HL-60 (cell line): ENCODE measurements at regions not wholly inside any gene's neighbourhood (a gene's known extent, or its start where the extent isn't known, plus 50 kb on each side); places are given as distances from the start of the nearest gene placed in this dataset.

Experiments
- GABPA ChIP-seq: IDR thresholded peaks from 2 replicates; pipeline ENCODE4 v1.6.1; 2012; ENCODE audit warnings: low read depth
- POLR2AphosphoS5 ChIP-seq: IDR thresholded peaks from 2 replicates; pipeline ENCODE4 v1.6.1; 2012; ENCODE audit warnings: low read depth
- TF ChIP-seq, protein P1 (sequence below): IDR thresholded peaks from one replicate; pipeline ENCODE4 v1.5.1; 2011; ENCODE audit warnings: low read length, control low read depth, inconsistent platforms; ENCODE audit not compliant: insufficient read depth
- TF ChIP-seq, protein P2 (sequence below): IDR thresholded peaks from 2 replicates; pipeline ENCODE4 v1.6.1; 2012; ENCODE audit warnings: low read depth; ENCODE audit not compliant: insufficient replicate concordance

DNA sequence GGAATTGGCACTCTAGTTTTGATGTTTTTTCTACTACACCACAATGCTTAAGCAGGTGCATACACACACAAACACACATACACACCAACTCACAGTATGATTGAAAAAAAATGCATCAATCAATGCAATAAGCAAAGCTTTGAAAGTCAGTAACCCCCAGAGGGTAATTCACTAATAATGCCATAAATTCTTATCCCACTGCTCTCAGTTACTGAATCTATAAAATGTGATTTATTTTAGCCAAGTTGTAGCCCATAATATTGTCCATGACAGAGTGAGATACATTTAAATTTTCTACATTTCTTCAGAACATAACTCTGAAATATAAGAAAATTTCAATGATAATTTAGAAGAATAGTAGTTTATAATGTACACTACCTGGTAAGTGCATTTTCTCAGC lies 87.9 kb downstream of the LIG4 start:
- TF ChIP-seq, protein P1, sequence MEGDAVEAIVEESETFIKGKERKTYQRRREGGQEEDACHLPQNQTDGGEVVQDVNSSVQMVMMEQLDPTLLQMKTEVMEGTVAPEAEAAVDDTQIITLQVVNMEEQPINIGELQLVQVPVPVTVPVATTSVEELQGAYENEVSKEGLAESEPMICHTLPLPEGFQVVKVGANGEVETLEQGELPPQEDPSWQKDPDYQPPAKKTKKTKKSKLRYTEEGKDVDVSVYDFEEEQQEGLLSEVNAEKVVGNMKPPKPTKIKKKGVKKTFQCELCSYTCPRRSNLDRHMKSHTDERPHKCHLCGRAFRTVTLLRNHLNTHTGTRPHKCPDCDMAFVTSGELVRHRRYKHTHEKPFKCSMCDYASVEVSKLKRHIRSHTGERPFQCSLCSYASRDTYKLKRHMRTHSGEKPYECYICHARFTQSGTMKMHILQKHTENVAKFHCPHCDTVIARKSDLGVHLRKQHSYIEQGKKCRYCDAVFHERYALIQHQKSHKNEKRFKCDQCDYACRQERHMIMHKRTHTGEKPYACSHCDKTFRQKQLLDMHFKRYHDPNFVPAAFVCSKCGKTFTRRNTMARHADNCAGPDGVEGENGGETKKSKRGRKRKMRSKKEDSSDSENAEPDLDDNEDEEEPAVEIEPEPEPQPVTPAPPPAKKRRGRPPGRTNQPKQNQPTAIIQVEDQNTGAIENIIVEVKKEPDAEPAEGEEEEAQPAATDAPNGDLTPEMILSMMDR = no peak
- TF ChIP-seq POLR2AphosphoS5 (no peak), GABPA (no peak)
- TF ChIP-seq, protein P2, sequence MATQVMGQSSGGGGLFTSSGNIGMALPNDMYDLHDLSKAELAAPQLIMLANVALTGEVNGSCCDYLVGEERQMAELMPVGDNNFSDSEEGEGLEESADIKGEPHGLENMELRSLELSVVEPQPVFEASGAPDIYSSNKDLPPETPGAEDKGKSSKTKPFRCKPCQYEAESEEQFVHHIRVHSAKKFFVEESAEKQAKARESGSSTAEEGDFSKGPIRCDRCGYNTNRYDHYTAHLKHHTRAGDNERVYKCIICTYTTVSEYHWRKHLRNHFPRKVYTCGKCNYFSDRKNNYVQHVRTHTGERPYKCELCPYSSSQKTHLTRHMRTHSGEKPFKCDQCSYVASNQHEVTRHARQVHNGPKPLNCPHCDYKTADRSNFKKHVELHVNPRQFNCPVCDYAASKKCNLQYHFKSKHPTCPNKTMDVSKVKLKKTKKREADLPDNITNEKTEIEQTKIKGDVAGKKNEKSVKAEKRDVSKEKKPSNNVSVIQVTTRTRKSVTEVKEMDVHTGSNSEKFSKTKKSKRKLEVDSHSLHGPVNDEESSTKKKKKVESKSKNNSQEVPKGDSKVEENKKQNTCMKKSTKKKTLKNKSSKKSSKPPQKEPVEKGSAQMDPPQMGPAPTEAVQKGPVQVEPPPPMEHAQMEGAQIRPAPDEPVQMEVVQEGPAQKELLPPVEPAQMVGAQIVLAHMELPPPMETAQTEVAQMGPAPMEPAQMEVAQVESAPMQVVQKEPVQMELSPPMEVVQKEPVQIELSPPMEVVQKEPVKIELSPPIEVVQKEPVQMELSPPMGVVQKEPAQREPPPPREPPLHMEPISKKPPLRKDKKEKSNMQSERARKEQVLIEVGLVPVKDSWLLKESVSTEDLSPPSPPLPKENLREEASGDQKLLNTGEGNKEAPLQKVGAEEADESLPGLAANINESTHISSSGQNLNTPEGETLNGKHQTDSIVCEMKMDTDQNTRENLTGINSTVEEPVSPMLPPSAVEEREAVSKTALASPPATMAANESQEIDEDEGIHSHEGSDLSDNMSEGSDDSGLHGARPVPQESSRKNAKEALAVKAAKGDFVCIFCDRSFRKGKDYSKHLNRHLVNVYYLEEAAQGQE = no peak
